Panc1 (cell line): ENCODE measurements at regions not wholly inside any gene's neighbourhood (a gene's known extent, or its start where the extent isn't known, plus 50 kb on each side); places are given as distances from the start of the nearest gene placed in this dataset.

Source experiments
- ATAC-seq: fragments of 200-7000 bp; cut with Tn5 transposase; 2 replicates; pipeline ENCODE4 v1.9.1; 2020; ENCODE audit warnings: mild to moderate bottlenecking, moderate library complexity
- BruUV-seq: library from RNA; stranded (reverse); fragments of 400-500 nt; replicated peaks from 2 replicates; lab custom pipeline; 2021; lab: Mats Ljungman, UMichigan
- CTCF ChIA-PET: fragments of 300-600 bp; sonication (Branson Sonifier 250); formaldehyde crosslinking; loops from one replicate; lab custom pipeline; 2022; ENCODE audit warnings: antibody characterized with exemption; lab: Charles Lee
- POLR2A ChIA-PET: fragments of 300-600 bp; sonication (Branson Sonifier 250); formaldehyde crosslinking; loops from one replicate; lab custom pipeline; 2022; ENCODE audit warnings: antibody characterized with exemption; lab: Charles Lee
- DNase-seq: peaks from one replicate; pipeline ENCODE4 v3.0.0-alpha.2; 2010; ENCODE audit warnings: low read depth, low spot score
- H3K27ac ChIP-seq: 2 replicates; pipeline ENCODE4 v1.5.1; 2011; ENCODE audit warnings: mild to moderate bottlenecking, low read length, inconsistent platforms
- H3K27me3 ChIP-seq: fragments of 200-500 bp; sonication (Bioruptor generic); 2 replicates; pipeline ENCODE4 v1.6.0; 2014; ENCODE audit warnings: low read length, inconsistent platforms; ENCODE audit not compliant: control insufficient read depth, insufficient read depth
- H3K36me3 ChIP-seq: fragments of 200-500 bp; sonication (Bioruptor generic); 2 replicates; pipeline ENCODE4 v1.5.1; 2014; ENCODE audit warnings: inconsistent platforms, mild to moderate bottlenecking, low read length, moderate library complexity; ENCODE audit not compliant: control insufficient read depth, insufficient read depth
- H3K4me1 ChIP-seq: 2 replicates; pipeline ENCODE4 v1.5.1; 2011; ENCODE audit warnings: inconsistent platforms, mild to moderate bottlenecking, low read length, moderate library complexity; ENCODE audit not compliant: control insufficient read depth, insufficient read depth
- H3K4me3 ChIP-seq, 2 experiments: 2 replicates each; pipeline ENCODE4 v1.5.1; 2011 to 2012; ENCODE audit warnings: low read depth in 2 of 2, low read length in 2 of 2, mild to moderate bottlenecking in 2 of 2, inconsistent platforms in 1 of 2, moderate library complexity in 1 of 2
- H3K9me3 ChIP-seq: fragments of 200-500 bp; sonication (Bioruptor generic); 2 replicates; pipeline ENCODE4 v1.5.1; 2014; ENCODE audit warnings: low read depth, mild to moderate bottlenecking, inconsistent platforms, low read length, moderate library complexity; ENCODE audit not compliant: control insufficient read depth, insufficient read depth
- CTCF ChIP-seq: fragments of 450-650 bp; IDR thresholded peaks from 2 replicates; pipeline ENCODE4 v1.5.1; 2017; ENCODE audit warnings: mild to moderate bottlenecking
- POLR2AphosphoS5 ChIP-seq: IDR thresholded peaks from 2 replicates; pipeline ENCODE4 v1.6.1; 2012; ENCODE audit warnings: mild to moderate bottlenecking, low read depth, low read length, moderate library complexity
- REST ChIP-seq, 2 experiments: IDR thresholded peaks; 2 replicates each; pipeline ENCODE4 v1.6.1; 2011 to 2012; ENCODE audit warnings: low read depth in 2 of 2, control low read depth in 1 of 2, low read length in 1 of 2, mild to moderate bottlenecking in 1 of 2, moderate library complexity in 1 of 2; ENCODE audit not compliant: insufficient read depth in 1 of 2
- SIN3A ChIP-seq: IDR thresholded peaks from 2 replicates; pipeline ENCODE4 v1.6.1; 2012; ENCODE audit warnings: low read depth, mild to moderate bottlenecking, low read length, moderate library complexity, borderline replicate concordance; ENCODE audit not compliant: insufficient read depth
- TCF7L2 ChIP-seq: IDR thresholded peaks from 2 replicates; pipeline ENCODE4 v1.6.1; 2011; ENCODE audit warnings: mild to moderate bottlenecking, low read depth, low read length, inconsistent platforms
- in situ Hi-C: cut with HindIII; loops from 2 replicates; pipeline ENCODE4 v1.10.0; 2016; ENCODE audit warnings: low sequenced_read_pairs, low pct_unique_long_range_greater_than_20kb
- intact Hi-C: fragments of 100-400 bp; cut with micrococcal nuclease; formaldehyde crosslinking; loops from one replicate; pipeline ENCODE4 v1.10.0; 2022; ENCODE audit not compliant: unreplicated experiment

- in situ Hi-C loops, result no loop called here
- ChIA-PET POLR2A (no interaction called here), CTCF (interaction anchor here (0.6 kb wide), 1 partner anchor 85 kb away, joined by 14 read pairs; no protein-coding TSS in a partner anchor)
- no peak overlapping the region for H3K27ac ChIP-seq
- no peak overlapping the region for H3K4me3 ChIP-seq
- no peaks in the 10 kb centered on the region for H3K36me3 ChIP-seq
- no peak for TF ChIP-seq SIN3A
- TF ChIP-seq CTCF, result peak; percentile 9; the same call in 1 of the 2 replicates
- intact Hi-C loops, result no loop called here
- H3K9me3 ChIP-seq, result peaks cover 4% of the 10 kb centered on the region; the same call in 1 of the 2 replicates
- DNase-seq, result no peak
- no TSS peak for BruUV-seq
- H3K4me1 ChIP-seq, result no peaks in the 10 kb centered on the region
- no peak for ATAC-seq
- H3K27me3 ChIP-seq, result no peaks in the 10 kb centered on the region
Observed at GRCh38 chr10:53298443-53298842, 525.9 kb upstream of the MBL2 start.

- TF ChIP-seq TCF7L2, result no peak
- TF ChIP-seq POLR2AphosphoS5, result no peak
- no peak for TF ChIP-seq REST (IDR thresholded peaks at IDR 0.05; ENCODE audit: insufficient read depth in 1 of 2, low read depth in 2 of 2, low read length in 1 of 2)
- no peak for TF ChIP-seq SIN3A
- no peak for TF ChIP-seq CTCF
- CTCF ChIA-PET, result no interaction called here
- Histone ChIP-seq H3K9me3 (peaks cover 4% of the 10 kb centered on the region; the same call in 1 of the 2 replicates), H3K36me3 (no peaks in the 10 kb centered on the region), H3K4me1 (no peaks in the 10 kb centered on the region), H3K27ac (no peak overlapping the region), H3K4me3 (no peak overlapping the region), H3K27me3 (no peaks in the 10 kb centered on the region)
- no peak for ATAC-seq
- in situ Hi-C loops, result no loop called here
- POLR2A ChIA-PET, result interaction anchor here (0.7 kb wide), 1 partner anchor 13 kb away, joined by 10 read pairs; no protein-coding TSS in a partner anchor
- no peak for DNase-seq
- intact Hi-C loops, result no loop called here
- no TSS peak for BruUV-seq
Observed at GRCh38 chr10:53284615-53285182, 512.1 kb upstream of the MBL2 start.
